Colonic mucosa (tissue), 4 donors: ENCODE measurements at regions not wholly inside any gene's neighbourhood (a gene's known extent, or its start where the extent isn't known, plus 50 kb on each side); places are given as distances from the start of the nearest gene placed in this dataset.

Experiments
- DNase-seq: peaks from one replicate; pipeline ENCODE4 v3.0.0-alpha.2; 2020
- H3K27ac ChIP-seq: fragments of 200-600 bp; one replicate; pipeline ENCODE4 v1.8.0; 2021
- H3K27me3 ChIP-seq: fragments of 200-600 bp; one replicate; pipeline ENCODE4 v1.8.0; 2021
- H3K36me3 ChIP-seq: fragments of 200-600 bp; one replicate; pipeline ENCODE4 v1.8.0; 2021
- H3K4me1 ChIP-seq: fragments of 200-600 bp; one replicate; pipeline ENCODE4 v1.8.0; 2021; ENCODE audit warnings: mild to moderate bottlenecking
- H3K4me3 ChIP-seq: fragments of 200-600 bp; one replicate; pipeline ENCODE4 v1.8.0; 2021
- H3K9ac ChIP-seq, 2 donors: one replicate each; pipeline ENCODE4 v1.7.0; 2013; ENCODE audit warnings: control low read depth in 2 of 2, low read depth in 2 of 2, low read length in 2 of 2
- H3K9me3 ChIP-seq: fragments of 200-600 bp; one replicate; pipeline ENCODE4 v1.8.0; 2021
- intact Hi-C: fragments of 100-400 bp; cut with DNase I; formaldehyde crosslinking; loops from one replicate; pipeline ENCODE4 v1.14.1; 2022
- TF ChIP-seq, protein P1 (sequence below): fragments of 200-600 bp; IDR thresholded peaks from one replicate; pipeline ENCODE4 v1.8.0; 2022; ENCODE audit warnings: antibody characterized with exemption, mild to moderate bottlenecking
- donor health status: healthy.
- donor health status: DM: no; HTN: no; CAD: no.
- donor health status: DM: no; HTN: no; CAD: no.

DNA sequence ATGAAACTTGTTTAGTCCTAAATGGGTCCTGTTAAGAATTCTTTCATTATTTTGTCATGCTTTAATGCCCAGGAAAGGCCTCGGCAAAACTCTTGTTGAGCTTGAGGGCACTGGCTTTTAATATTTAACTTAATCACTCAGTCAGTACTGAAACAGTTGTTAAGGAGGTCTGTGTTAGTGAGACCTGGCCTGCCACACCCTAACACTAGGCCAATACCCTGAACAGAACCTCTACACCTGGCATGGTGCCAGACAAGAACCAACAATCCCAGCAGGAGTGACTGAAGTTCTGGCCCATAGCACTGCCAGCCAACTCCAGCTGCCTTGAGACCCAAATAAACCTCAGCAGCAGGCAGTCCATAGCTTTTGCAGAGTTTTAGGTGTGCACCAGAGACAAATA, 85.7 kb upstream of the ITM2A start:
- H3K4me3 ChIP-seq = no peak overlapping the region
- peak; percentile 48 for DNase-seq
- H3K27ac ChIP-seq = no peak overlapping the region
- no peaks in the 10 kb centered on the region for H3K27me3 ChIP-seq
- no peaks in the 10 kb centered on the region for H3K36me3 ChIP-seq
- TF ChIP-seq, protein P1, sequence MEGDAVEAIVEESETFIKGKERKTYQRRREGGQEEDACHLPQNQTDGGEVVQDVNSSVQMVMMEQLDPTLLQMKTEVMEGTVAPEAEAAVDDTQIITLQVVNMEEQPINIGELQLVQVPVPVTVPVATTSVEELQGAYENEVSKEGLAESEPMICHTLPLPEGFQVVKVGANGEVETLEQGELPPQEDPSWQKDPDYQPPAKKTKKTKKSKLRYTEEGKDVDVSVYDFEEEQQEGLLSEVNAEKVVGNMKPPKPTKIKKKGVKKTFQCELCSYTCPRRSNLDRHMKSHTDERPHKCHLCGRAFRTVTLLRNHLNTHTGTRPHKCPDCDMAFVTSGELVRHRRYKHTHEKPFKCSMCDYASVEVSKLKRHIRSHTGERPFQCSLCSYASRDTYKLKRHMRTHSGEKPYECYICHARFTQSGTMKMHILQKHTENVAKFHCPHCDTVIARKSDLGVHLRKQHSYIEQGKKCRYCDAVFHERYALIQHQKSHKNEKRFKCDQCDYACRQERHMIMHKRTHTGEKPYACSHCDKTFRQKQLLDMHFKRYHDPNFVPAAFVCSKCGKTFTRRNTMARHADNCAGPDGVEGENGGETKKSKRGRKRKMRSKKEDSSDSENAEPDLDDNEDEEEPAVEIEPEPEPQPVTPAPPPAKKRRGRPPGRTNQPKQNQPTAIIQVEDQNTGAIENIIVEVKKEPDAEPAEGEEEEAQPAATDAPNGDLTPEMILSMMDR = no peak
- no peaks in the 10 kb centered on the region for H3K4me1 ChIP-seq
- intact Hi-C loops = no loop called here
- H3K9ac ChIP-seq = no peak overlapping the region
- H3K9me3 ChIP-seq = no peaks in the 10 kb centered on the region

- Histone ChIP-seq H3K9ac (no peak overlapping the region), H3K36me3 (no peaks in the 10 kb centered on the region), H3K4me1 (no peaks in the 10 kb centered on the region), H3K27ac (no peak overlapping the region), H3K27me3 (peaks cover 3% of the 10 kb centered on the region), H3K9me3 (no peaks in the 10 kb centered on the region), H3K4me3 (no peak overlapping the region)
- DNase-seq = no peak
- intact Hi-C loops = no loop called here
- TF ChIP-seq, protein P1 = no peak
These were observed 77.6 kb upstream of the ITM2A start for GRCh38 chrX:79444694-79445210.

DNA sequence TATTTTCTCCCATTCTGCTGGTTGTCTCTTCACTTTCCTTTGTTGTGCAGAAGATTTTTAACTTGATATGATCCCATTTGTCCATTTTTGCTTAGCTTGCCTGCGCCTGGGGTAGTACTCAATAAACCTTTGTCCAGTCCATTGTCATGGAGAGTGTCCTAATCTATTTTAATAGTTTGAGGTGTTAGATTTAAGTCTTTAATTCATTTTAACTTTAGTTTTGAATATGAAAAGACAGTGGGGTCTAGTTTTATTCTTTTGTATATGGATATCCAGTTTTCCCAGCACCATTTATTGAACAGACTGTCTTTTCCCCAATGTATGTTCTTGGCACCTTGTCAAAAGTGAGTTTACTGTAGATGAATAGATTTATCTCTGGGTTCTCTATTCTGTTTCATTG, 76.0 kb upstream of the ITM2A start:
- no peak for DNase-seq
- Histone ChIP-seq H3K36me3 (no peaks in the 10 kb centered on the region), H3K9me3 (no peaks in the 10 kb centered on the region), H3K27ac (no peak overlapping the region), H3K4me3 (no peak overlapping the region), H3K27me3 (peaks cover 3% of the 10 kb centered on the region), H3K9ac (no peak overlapping the region), H3K4me1 (no peaks in the 10 kb centered on the region)
- TF ChIP-seq, protein P1 = no peak
- intact Hi-C loops = no loop called here

DNA sequence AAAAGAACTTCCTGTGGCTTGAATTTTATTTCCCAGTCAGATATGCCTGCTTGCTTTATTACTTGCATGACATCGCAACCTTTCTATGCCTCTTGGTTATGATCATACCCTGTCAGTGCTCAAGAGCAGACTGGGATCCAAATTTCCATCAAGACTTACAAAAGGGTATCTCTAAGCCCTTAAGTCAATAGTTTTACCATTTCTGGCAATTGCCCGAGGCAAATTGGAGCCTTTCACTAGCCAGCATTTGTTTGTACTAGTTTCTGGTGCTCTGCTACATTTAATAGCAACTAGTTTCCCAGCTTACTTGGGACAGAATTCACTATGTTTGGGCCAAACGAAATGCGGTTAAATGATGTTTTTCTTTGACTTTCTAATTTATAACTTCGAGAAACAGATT, 73.2 kb upstream of the ITM2A start:
- Histone ChIP-seq H3K36me3 (no peaks in the 10 kb centered on the region), H3K9me3 (no peaks in the 10 kb centered on the region), H3K27ac (no peak overlapping the region), H3K9ac (no peak overlapping the region), H3K4me1 (no peaks in the 10 kb centered on the region), H3K27me3 (peaks cover under 1% of the 10 kb centered on the region), H3K4me3 (no peak overlapping the region)
- TF ChIP-seq, protein P1 = no peak
- DNase-seq = no peak
- intact Hi-C loops = no loop called here
